ENCODE measurements at regions not wholly inside any gene's neighbourhood (a gene's known extent, or its start where the extent isn't known, plus 50 kb on each side); places are given as distances from the start of the nearest gene placed in this dataset.

GRCh38 chr14:41380017-41380416 lies 226.7 kb upstream of the LRFN5 start:
- TF ChIP-seq, protein P1, sequence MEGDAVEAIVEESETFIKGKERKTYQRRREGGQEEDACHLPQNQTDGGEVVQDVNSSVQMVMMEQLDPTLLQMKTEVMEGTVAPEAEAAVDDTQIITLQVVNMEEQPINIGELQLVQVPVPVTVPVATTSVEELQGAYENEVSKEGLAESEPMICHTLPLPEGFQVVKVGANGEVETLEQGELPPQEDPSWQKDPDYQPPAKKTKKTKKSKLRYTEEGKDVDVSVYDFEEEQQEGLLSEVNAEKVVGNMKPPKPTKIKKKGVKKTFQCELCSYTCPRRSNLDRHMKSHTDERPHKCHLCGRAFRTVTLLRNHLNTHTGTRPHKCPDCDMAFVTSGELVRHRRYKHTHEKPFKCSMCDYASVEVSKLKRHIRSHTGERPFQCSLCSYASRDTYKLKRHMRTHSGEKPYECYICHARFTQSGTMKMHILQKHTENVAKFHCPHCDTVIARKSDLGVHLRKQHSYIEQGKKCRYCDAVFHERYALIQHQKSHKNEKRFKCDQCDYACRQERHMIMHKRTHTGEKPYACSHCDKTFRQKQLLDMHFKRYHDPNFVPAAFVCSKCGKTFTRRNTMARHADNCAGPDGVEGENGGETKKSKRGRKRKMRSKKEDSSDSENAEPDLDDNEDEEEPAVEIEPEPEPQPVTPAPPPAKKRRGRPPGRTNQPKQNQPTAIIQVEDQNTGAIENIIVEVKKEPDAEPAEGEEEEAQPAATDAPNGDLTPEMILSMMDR (IDR thresholded peaks at IDR 0.05): no peak
- intact Hi-C loops (cut with DNase I): no loop called here
- Histone ChIP-seq H3K4me1 (no peaks in the 10 kb centered on the region), H3K36me3 (ENCODE audit: insufficient read depth in 1 of 2, low read depth in 1 of 2) (no peaks in the 10 kb centered on the region), H3K9me3 (no peaks in the 10 kb centered on the region), H3K27me3 (ENCODE audit: insufficient read depth in 3 of 3, low read length in 2 of 3) (no peaks in the 10 kb centered on the region), H3K4me3 (no peak overlapping the region), H3K27ac (no peak overlapping the region)
- DNase-seq: no peak
- ATAC-seq: no peak

DNA sequence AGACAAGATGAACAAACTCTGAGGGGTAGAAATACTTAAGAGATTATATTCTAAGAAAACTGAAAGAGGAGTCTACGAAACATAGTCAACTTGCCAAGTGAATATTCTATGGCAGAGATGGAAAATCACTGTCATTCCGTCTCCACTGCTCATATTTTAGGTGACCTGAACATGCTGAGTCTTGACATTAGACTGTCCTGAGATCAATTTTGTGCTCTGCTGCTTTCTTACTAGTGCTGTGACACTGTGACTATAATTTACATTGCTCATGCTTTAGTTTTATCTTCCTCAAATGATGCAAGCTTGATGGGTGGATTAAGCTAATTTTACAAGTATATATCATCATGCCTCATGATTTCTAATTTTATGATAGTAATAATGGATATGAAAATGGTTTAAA lies 228.2 kb upstream of the LRFN5 start:
- Histone ChIP-seq H3K4me1 (no peaks in the 10 kb centered on the region), H3K27me3 (ENCODE audit: insufficient read depth in 3 of 3, low read length in 2 of 3) (no peaks in the 10 kb centered on the region), H3K9me3 (no peaks in the 10 kb centered on the region), H3K36me3 (ENCODE audit: insufficient read depth in 1 of 2, low read depth in 1 of 2) (no peaks in the 10 kb centered on the region), H3K4me3 (no peak overlapping the region), H3K27ac (no peak overlapping the region)
- intact Hi-C loops (cut with DNase I): no loop called here
- TF ChIP-seq, protein P1 (IDR thresholded peaks at IDR 0.05): no peak
- WGBS, 3 donors: 73 to 83% (median 77%) methylated on average over 2 of the region's 2 CpGs
- no peak for ATAC-seq
- DNase-seq: no peak

- intact Hi-C loops (cut with DNase I): no loop called here
- WGBS, 3 donors: 82 to 92% (median 90%) methylated on average over 2 of the region's 2 CpGs
- TF ChIP-seq, protein P1 (IDR thresholded peaks at IDR 0.05): no peak
Observed at GRCh38 chr14:41377932-41378331, 228.7 kb upstream of the LRFN5 start.

GRCh38 chr14:41374092-41374491 lies 232.6 kb upstream of the LRFN5 start:
- TF ChIP-seq, protein P1 (IDR thresholded peaks at IDR 0.05): no peak
- H3K4me3 ChIP-seq: no peak overlapping the region
- intact Hi-C loops (cut with DNase I): no loop called here
- no peak for DNase-seq
- H3K4me1 ChIP-seq: no peaks in the 10 kb centered on the region
- WGBS, 3 donors: 80 to 86% (median 85%) methylated on average over 4 of the region's 4 CpGs
- peaks cover 6% of the 10 kb centered on the region for H3K9me3 ChIP-seq
- ATAC-seq: no peak
- no peak overlapping the region for H3K27ac ChIP-seq
- H3K36me3 ChIP-seq (ENCODE audit: insufficient read depth in 1 of 2, low read depth in 1 of 2): no peaks in the 10 kb centered on the region
- no peaks in the 10 kb centered on the region for H3K27me3 ChIP-seq (ENCODE audit: insufficient read depth in 3 of 3, low read length in 2 of 3)

More at GRCh38 chr14:41377932-41378331, 228.7 kb upstream of the LRFN5 start:
- Histone ChIP-seq H3K27ac (no peak overlapping the region), H3K4me3 (no peak overlapping the region), H3K27me3 (ENCODE audit: insufficient read depth in 3 of 3, low read length in 2 of 3) (no peaks in the 10 kb centered on the region), H3K9me3 (no peaks in the 10 kb centered on the region), H3K4me1 (no peaks in the 10 kb centered on the region), H3K36me3 (ENCODE audit: insufficient read depth in 1 of 2, low read depth in 1 of 2) (no peaks in the 10 kb centered on the region)
- DNase-seq: no peak
- no peak for ATAC-seq

- intact Hi-C loops (cut with DNase I): no loop called here
- no peaks in the 10 kb centered on the region for H3K36me3 ChIP-seq (ENCODE audit: insufficient read depth in 1 of 2, low read depth in 1 of 2)
- H3K27me3 ChIP-seq (ENCODE audit: insufficient read depth in 3 of 3, low read length in 2 of 3): no peaks in the 10 kb centered on the region
- H3K4me1 ChIP-seq: no peaks in the 10 kb centered on the region
- no peaks in the 10 kb centered on the region for H3K9me3 ChIP-seq
- WGBS, 3 donors: 50 to 59% (median 50%) methylated on average over 3 of the region's 3 CpGs
- DNase-seq (no peak), ATAC-seq (no peak)
- TF ChIP-seq, protein P1 (IDR thresholded peaks at IDR 0.05): no peak
- H3K27ac ChIP-seq: no peak overlapping the region
- no peak overlapping the region for H3K4me3 ChIP-seq
Observed at GRCh38 chr14:41362139-41362538, 244.5 kb upstream of the LRFN5 start.
